ENCODE measurements at regions not wholly inside any gene's neighbourhood (a gene's known extent, or its start where the extent isn't known, plus 50 kb on each side); places are given as distances from the start of the nearest gene placed in this dataset.

DNA sequence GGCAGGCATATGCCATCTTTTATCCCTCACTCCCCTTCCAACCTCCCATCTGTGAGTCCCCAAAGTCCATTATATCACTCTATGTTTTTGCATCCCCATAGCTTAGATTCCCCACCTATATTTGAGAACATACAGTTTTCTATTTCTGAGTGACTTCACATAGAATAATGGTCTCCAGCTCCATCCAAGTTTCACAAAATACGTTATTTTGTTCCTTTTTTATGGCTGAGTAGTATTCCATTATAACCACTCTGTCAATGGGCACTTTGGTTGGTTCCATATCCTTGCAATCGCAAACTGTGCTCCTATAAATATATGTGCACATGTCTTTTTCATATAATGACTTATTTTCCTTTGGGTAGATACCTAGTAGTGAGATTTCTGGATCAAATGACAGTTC lies 178.6 kb downstream of the GAS1 start:
- no peak overlapping the region for H3K4me3 ChIP-seq (ENCODE audit: low read depth, low read length)
- TF ChIP-seq, protein P1, sequence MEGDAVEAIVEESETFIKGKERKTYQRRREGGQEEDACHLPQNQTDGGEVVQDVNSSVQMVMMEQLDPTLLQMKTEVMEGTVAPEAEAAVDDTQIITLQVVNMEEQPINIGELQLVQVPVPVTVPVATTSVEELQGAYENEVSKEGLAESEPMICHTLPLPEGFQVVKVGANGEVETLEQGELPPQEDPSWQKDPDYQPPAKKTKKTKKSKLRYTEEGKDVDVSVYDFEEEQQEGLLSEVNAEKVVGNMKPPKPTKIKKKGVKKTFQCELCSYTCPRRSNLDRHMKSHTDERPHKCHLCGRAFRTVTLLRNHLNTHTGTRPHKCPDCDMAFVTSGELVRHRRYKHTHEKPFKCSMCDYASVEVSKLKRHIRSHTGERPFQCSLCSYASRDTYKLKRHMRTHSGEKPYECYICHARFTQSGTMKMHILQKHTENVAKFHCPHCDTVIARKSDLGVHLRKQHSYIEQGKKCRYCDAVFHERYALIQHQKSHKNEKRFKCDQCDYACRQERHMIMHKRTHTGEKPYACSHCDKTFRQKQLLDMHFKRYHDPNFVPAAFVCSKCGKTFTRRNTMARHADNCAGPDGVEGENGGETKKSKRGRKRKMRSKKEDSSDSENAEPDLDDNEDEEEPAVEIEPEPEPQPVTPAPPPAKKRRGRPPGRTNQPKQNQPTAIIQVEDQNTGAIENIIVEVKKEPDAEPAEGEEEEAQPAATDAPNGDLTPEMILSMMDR (IDR thresholded peaks at IDR 0.05; ENCODE audit: insufficient read depth, low read depth, low read length): no peak
- DNase-seq (ENCODE audit: low read depth): no peak

- H3K4me3 ChIP-seq (ENCODE audit: low read depth, low read length): no peak overlapping the region
- peak; percentile 17 for DNase-seq (ENCODE audit: low read depth)
- TF ChIP-seq, protein P1 (IDR thresholded peaks at IDR 0.05; ENCODE audit: insufficient read depth, low read depth, low read length): no peak
Observed at GRCh38 chr9:86768020-86768419, 179.3 kb downstream of the GAS1 start.

DNA sequence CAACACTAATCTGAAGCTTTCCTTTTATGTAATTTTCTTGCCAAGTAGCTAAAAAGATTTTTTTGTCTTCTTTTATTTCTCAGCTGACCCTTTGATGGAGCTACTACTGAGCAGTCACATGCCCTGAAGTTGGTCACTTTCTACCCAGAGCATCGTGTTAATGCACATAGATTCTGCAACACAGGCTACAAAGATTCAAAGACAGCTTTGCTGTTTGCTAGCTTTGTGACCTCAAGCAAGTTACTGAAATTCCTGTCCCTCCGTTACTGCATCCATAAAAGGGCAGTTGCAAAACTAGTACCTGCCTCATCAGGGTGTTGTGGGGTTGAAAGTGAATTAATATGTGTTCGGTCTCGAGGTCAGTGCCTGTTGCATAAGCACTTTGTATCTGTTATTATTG lies 179.9 kb downstream of the GAS1 start:
- peak; percentile 75 for DNase-seq (ENCODE audit: low read depth)
- TF ChIP-seq, protein P1 (IDR thresholded peaks at IDR 0.05; ENCODE audit: insufficient read depth, low read depth, low read length): no peak
- no peak overlapping the region for H3K4me3 ChIP-seq (ENCODE audit: low read depth, low read length)

DNA sequence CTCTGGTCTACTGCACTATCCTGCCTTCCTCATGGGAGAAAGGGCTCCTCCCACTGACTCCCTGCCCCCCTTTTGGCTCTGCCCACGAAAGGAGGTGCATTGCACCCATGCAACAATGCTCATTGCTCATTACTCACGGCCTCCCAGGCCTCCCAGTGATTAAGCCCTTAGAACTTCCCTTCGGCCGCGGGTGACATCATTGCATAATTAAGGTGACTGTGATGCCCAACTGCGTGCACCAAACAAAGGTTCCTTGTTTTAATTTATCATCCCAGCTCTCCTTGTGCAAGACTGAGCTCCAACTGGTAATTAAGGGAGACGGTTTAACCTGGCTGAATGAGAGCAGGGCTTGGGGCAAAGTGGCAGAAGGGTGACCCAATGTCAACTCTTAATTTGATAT lies 180.4 kb downstream of the GAS1 start:
- TF ChIP-seq, protein P1 (IDR thresholded peaks at IDR 0.05; ENCODE audit: insufficient read depth, low read depth, low read length): no peak

GRCh38 chr9:86766511-86766910 lies 180.8 kb downstream of the GAS1 start:
- H3K4me3 ChIP-seq (ENCODE audit: low read depth, low read length): no peak overlapping the region
- DNase-seq (ENCODE audit: low read depth): no peak
- TF ChIP-seq, protein P1 (IDR thresholded peaks at IDR 0.05; ENCODE audit: insufficient read depth, low read depth, low read length): no peak

More for the DNA sequence above, 180.4 kb downstream of the GAS1 start:
- DNase-seq (ENCODE audit: low read depth): peak; percentile 68
- no peak overlapping the region for H3K4me3 ChIP-seq (ENCODE audit: low read depth, low read length)

- H3K4me3 ChIP-seq (ENCODE audit: low read depth, low read length): no peak overlapping the region
- DNase-seq (ENCODE audit: low read depth): no peak
- TF ChIP-seq, protein P1 (IDR thresholded peaks at IDR 0.05; ENCODE audit: insufficient read depth, low read depth, low read length): no peak
Observed at GRCh38 chr9:86765746-86766430, 181.4 kb downstream of the GAS1 start.

Measured in fibroblast of villous mesenchyme (primary cell).